IgD-negative memory B cell (primary cell): ENCODE measurements at regions not wholly inside any gene's neighbourhood (a gene's known extent, or its start where the extent isn't known, plus 50 kb on each side); places are given as distances from the start of the nearest gene placed in this dataset.

Experiments used
- H3K27ac Mint-ChIP-seq, 3 donors: one replicate each; pipeline ENCODE4 v1.8.0; 2020 to 2022; ENCODE audit warnings: mild to moderate bottlenecking in 3 of 3, mixed read lengths in 3 of 3, moderate library complexity in 1 of 3
- H3K27me3 Mint-ChIP-seq: one replicate; pipeline ENCODE4 v1.8.0; 2021; ENCODE audit warnings: mixed read lengths
- H3K36me3 Mint-ChIP-seq: one replicate; pipeline ENCODE4 v1.8.0; 2020; ENCODE audit warnings: mild to moderate bottlenecking, mixed read lengths
- H3K4me1 Mint-ChIP-seq, 3 donors: one replicate each; pipeline ENCODE4 v1.8.0; 2020 to 2022; ENCODE audit warnings: mixed read lengths in 3 of 3, mild to moderate bottlenecking in 1 of 3
- H3K4me3 Mint-ChIP-seq, 4 donors: one replicate each; pipeline ENCODE4 v1.8.0; 2020 to 2022; ENCODE audit warnings: mild to moderate bottlenecking in 4 of 4, mixed read lengths in 4 of 4, moderate library complexity in 3 of 4
- H3K9me3 Mint-ChIP-seq, 3 donors: one replicate each; pipeline ENCODE4 v1.8.0; 2020 to 2021; ENCODE audit warnings: mixed read lengths in 3 of 3, mild to moderate bottlenecking in 1 of 3

DNA sequence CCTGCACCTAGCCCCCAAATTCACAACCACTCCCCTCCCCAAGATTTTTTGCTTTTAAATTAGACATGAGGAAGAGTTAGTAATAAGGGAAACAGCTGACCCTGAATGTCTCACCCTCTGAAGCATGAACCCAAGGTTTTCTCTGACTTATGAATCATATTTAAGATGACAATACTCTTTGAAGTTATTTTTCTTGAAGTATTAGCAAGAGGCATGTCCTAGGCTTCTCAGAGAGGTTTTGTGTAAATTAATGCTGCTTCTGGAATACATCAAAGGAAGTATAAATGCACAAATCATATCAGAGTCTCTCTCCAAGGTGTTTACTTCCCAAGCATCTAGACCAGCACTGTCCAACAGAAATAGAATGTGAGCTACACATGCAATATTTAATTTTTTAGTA, 408.1 kb upstream of the MARCKS start:
- H3K9me3 Mint-ChIP-seq, result no peaks in the 10 kb centered on the region
- no peaks in the 10 kb centered on the region for H3K36me3 Mint-ChIP-seq
- H3K27me3 Mint-ChIP-seq, result no peaks in the 10 kb centered on the region
- no peak overlapping the region for H3K27ac Mint-ChIP-seq
- no peak overlapping the region for H3K4me3 Mint-ChIP-seq
- H3K4me1 Mint-ChIP-seq, result no peaks in the 10 kb centered on the region

DNA sequence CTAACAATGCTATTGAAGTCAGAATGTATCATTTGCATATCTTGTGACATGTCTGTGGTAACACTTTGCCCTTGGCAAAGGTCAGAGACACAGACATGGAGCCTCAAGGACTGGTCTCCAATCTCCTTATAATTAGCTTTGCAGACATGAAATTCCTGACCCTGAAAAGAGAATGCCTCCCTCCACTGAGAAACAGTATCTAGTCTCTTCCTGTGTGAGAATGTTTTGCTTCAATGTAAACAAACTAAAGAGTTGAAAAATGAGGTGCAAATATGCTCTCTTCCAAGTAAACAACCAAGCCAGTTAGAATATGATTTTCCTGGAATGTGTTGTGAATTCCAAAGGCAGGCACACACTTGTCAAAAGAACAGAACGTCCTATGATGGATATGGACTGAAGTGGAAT, 407.1 kb upstream of the MARCKS start:
- no peaks in the 10 kb centered on the region for H3K27me3 Mint-ChIP-seq
- H3K27ac Mint-ChIP-seq, result peak overlapping the region in 1 of 3 donors; percentile 35
- H3K4me1 Mint-ChIP-seq, result no peaks in the 10 kb centered on the region
- H3K36me3 Mint-ChIP-seq, result no peaks in the 10 kb centered on the region
- H3K9me3 Mint-ChIP-seq, result no peaks in the 10 kb centered on the region
- no peak overlapping the region for H3K4me3 Mint-ChIP-seq

DNA sequence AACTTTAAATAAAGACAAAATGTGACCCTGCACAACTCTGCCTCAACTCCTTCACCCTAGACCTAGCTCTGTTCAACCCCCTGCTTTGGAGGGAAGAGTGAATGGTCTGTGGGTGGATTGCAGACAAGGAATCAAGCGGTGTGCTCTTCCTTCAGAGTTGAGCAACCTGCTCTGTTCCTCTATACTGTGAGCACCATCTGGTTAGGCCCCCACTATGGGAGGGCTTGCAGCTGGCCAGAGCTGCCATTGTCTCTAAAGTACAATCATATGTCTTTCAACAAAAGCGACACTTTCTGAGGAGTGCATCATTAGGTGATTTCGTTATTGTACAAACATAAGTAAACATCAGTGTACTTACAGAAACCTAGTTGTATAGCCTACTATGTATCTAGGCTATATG, 406.1 kb upstream of the MARCKS start:
- H3K36me3 Mint-ChIP-seq, result no peaks in the 10 kb centered on the region
- no peaks in the 10 kb centered on the region for H3K4me1 Mint-ChIP-seq
- H3K9me3 Mint-ChIP-seq, result no peaks in the 10 kb centered on the region
- H3K27ac Mint-ChIP-seq, result no peak overlapping the region
- H3K4me3 Mint-ChIP-seq, result no peak overlapping the region
- H3K27me3 Mint-ChIP-seq, result no peaks in the 10 kb centered on the region

DNA sequence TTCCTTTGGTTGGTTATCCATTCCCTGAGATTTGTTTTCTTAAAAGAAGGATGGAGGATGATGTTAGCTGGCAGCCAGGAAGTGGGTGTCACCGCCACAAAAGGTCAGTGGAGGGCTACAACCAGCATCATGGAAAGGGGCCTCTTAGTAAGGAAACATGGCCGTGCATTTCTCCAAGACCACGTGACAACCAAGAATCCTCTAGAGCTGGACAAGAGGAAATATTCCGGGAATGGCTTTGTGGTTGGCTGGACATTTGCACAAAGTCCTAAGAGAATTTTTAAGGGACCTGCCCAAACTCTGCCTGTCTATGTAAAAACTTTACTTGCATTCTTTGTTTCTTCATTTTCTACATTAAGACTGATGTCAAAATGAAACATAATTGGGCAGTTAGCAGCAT, 399.9 kb upstream of the MARCKS start:
- Mint-ChIP-seq H3K4me3 (no peak overlapping the region), H3K9me3 (no peaks in the 10 kb centered on the region), H3K36me3 (no peaks in the 10 kb centered on the region), H3K27me3 (no peaks in the 10 kb centered on the region), H3K4me1 (peaks cover 0 to 2% (median 0%) of the 10 kb centered on the region in 3 donors), H3K27ac (no peak overlapping the region)

DNA sequence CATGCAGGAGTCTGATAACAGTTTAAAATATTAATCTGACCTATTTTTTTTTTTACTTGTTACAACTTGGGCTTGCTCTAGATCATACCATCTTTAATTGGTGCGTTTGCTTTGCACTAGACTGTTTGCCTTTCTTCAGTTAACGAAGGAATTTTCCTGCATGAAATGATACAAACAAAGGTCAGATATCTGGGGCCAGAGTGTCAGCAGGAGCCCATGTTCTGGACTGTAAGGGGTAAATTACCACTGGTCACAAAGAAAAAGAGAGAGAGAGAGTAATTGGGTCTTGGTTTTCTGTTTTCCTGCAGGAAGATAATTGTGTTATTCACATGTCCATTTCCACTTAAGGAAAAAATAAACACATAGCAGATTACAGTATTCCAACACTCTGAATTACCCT, 399.4 kb upstream of the MARCKS start:
- Mint-ChIP-seq H3K27ac (no peak overlapping the region), H3K4me3 (no peak overlapping the region), H3K4me1 (peaks cover 0 to 2% (median 0%) of the 10 kb centered on the region in 3 donors), H3K27me3 (no peaks in the 10 kb centered on the region), H3K36me3 (no peaks in the 10 kb centered on the region), H3K9me3 (no peaks in the 10 kb centered on the region)

DNA sequence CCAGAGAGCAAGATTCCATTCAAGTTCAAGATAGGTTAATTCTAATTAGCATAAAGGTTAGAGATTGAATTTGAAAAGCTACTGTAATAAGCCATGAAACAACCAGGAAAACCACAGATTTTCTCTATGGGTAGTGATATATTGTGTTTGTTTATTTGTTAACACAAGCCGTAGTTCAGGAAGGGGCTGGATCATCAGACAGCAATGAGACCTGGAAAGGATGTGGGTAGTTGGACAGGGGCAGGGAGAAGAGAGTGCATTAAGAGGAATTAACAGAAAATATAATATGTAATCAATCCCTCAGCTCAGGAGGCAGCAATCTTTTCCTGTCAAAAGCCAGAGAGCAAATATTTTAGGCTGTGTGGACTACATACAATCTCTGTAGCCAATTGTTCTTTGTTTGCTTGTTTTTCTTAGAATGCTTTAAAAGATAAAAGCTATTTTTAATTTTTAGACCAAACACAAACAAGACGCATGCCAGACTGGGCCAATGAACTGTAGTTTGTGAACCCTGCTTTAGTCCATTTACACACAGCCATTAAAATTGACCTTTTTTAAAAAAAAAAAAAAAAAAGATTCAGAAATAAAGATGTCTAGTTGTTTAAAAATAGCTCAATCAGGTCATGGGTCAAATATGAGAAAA, 398.7 kb upstream of the MARCKS start:
- H3K4me3 Mint-ChIP-seq, result no peak overlapping the region
- no peaks in the 10 kb centered on the region for H3K27me3 Mint-ChIP-seq
- H3K4me1 Mint-ChIP-seq, result peaks cover 0 to 2% (median 0%) of the 10 kb centered on the region in 3 donors
- H3K36me3 Mint-ChIP-seq, result no peaks in the 10 kb centered on the region
- H3K9me3 Mint-ChIP-seq, result no peaks in the 10 kb centered on the region
- no peak overlapping the region for H3K27ac Mint-ChIP-seq

DNA sequence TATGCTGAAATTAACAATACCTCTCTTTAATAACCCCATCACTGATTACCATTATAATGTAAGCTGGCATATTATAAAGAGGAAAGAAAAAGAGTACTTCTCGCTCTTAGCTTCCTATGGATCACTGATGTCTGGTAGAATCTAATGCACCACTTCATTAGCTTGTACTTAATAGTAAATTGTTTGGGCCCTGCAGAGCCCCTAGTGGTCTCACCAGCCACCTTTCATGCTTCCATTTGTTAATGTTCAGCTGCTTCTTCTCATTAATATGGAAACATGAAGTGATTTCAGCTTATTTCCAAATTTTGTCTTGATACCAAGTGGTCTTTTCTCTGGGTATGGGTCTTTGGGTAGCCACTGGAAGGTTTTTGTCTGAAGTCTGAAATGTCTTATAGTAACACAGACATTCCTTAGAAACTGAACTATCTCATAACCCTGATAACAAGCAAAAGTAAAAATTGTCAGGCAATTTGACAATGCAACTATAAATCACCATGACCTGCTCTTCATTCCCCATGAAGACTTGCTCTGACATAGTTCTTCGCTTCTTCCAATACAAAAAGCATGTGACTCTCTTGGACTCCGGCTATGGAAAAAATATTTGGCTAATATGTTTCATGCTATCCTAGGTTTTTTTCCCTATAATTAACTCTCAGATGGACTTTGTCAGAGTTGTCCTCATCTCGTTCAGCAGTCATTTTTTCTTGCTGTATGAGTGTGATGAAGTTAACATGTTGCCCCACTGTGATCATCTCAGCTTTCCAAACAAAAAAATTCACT, 395.8 kb upstream of the MARCKS start:
- no peaks in the 10 kb centered on the region for H3K36me3 Mint-ChIP-seq
- no peaks in the 10 kb centered on the region for H3K9me3 Mint-ChIP-seq
- peaks cover 0 to 3% (median 2%) of the 10 kb centered on the region in 3 donors for H3K4me1 Mint-ChIP-seq
- H3K27ac Mint-ChIP-seq, result no peak overlapping the region
- no peak overlapping the region for H3K4me3 Mint-ChIP-seq
- H3K27me3 Mint-ChIP-seq, result no peaks in the 10 kb centered on the region

DNA sequence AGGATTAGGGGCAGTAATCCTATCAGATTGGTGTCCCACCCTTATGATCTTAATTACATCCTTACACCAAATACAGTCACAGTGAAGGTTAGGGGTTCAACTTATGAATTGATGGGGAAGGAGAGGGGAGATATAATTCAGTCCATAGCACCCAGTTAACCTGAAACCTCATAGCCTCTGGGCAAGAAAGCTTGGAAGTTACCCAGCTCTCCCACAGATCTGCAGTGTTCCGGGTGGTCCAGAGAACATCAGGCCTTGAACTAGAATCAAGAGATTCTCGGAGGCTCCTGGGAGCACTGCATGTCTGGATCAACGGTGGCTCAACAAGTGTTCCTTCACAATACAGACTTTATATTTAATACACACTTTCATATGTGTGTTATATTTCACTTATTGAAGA, 392.6 kb upstream of the MARCKS start:
- peaks cover 0 to 3% (median 0%) of the 10 kb centered on the region in 3 donors for H3K4me1 Mint-ChIP-seq
- peaks cover 2% of the 10 kb centered on the region for H3K36me3 Mint-ChIP-seq
- no peak overlapping the region for H3K27ac Mint-ChIP-seq
- H3K4me3 Mint-ChIP-seq, result no peak overlapping the region
- peaks cover 0 to 2% (median 0%) of the 10 kb centered on the region in 3 donors for H3K9me3 Mint-ChIP-seq
- H3K27me3 Mint-ChIP-seq, result no peaks in the 10 kb centered on the region

DNA sequence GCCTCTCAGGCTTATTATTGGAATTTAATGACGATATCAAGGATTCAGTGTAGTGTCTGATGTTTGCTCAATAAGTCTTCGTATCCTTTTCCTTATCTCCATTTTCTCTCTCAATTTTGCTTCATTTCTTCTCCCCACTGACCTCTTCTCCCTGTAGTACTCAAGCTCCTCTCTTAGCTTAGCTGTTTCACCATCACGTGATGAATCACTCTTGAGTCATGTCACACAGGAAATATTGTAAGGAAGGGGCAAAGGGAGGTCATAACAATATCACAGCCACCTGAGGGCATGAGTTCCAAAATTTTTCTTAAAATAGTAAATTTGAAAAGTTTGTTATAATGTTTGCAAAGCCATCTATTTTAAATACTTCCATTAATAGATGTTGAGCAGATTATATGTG, 392.2 kb upstream of the MARCKS start:
- Mint-ChIP-seq H3K27ac (no peak overlapping the region), H3K36me3 (peaks cover 2% of the 10 kb centered on the region), H3K9me3 (peaks cover 0 to 2% (median 0%) of the 10 kb centered on the region in 3 donors), H3K27me3 (no peaks in the 10 kb centered on the region), H3K4me1 (peaks cover 0 to 3% (median 0%) of the 10 kb centered on the region in 3 donors), H3K4me3 (no peak overlapping the region)

DNA sequence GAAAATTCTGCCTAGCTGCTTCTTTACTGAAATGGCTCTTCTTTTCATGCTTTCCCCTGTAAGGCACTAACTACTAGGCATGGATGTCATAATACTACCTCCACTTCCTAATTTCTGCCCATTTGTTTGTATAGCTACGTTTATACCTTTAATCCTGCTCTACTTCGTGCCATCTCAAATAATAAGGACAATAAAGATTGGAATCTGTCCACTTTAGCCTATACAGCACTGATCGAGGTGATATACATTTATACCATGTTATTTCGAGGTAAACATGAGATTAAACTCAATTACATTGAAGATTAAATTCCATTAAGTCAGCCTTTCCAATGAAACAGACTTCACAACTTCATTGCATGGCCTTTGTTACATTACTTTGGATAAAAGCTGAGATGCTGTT, 390.6 kb upstream of the MARCKS start:
- H3K36me3 Mint-ChIP-seq, result peaks cover 2% of the 10 kb centered on the region
- no peak overlapping the region for H3K27ac Mint-ChIP-seq
- H3K9me3 Mint-ChIP-seq, result peaks cover 0 to 2% (median 0%) of the 10 kb centered on the region in 3 donors
- no peaks in the 10 kb centered on the region for H3K27me3 Mint-ChIP-seq
- peaks cover 0 to 3% (median 1%) of the 10 kb centered on the region in 3 donors for H3K4me1 Mint-ChIP-seq
- H3K4me3 Mint-ChIP-seq, result no peak overlapping the region

DNA sequence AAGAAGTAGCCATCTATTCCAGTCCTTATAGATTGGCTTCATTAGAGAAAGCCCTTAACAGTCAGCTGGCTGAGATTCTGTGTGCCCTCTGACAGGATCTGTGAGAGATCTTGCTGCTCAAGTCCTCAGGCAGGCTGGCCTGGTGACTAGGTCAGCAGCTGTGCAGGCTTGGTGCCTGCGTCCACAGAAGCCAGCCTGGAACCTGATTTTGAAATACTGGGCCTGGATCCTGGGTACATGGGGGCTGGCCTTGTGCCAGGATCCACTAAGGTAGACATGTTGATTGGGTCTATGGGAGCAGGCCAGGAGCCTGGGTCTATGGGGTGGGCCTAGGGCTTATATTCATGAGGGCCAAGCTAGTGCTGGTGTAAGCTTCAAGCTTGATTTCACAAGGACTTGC, 381.8 kb upstream of the MARCKS start:
- H3K4me1 Mint-ChIP-seq, result peaks cover 0 to under 1% (median 0%) of the 10 kb centered on the region in 3 donors

DNA sequence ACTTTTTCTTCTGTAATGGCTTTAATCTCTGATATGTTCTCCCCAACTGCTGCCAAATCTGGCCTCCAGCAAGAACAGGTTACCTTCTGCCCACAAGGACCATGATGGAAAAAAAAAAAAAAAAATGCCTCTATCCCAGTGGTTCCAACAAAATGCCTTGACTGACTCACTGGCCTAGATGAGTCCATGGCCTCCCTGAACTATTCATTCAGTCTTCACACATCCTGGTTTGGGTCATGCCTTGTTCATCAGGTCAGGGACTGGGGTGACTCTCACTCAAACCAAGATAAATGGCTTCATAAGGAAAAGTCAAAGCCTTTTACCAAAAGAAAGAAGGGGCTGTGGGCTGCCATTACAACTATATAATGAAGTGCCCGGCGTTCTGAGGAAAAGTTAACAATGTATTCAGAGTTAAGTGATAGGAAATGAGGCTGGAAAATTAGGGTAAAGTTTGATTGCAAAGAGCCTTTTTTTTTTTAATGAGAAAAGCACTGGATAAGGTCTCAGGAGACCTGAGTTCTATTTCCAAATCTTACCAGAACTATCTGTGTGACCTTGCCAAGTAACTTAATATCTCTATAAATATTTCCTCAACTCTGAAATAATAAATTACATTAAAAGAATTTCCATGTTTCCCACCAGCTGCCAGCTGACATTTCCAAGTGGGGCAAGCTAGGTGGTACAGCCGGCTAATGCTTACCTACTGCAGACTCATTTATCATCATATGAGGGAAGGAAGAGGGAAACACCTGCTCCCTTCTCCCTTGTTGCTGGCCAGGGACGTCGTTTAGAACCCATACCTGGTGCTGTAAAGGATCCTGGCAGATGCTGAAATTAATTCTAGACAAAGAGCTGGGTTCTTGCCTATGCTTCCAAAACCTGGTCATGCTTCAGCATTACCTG, 380.0 kb upstream of the MARCKS start:
- H3K27me3 Mint-ChIP-seq, result no peaks in the 10 kb centered on the region
- no peak overlapping the region for H3K4me3 Mint-ChIP-seq
- H3K36me3 Mint-ChIP-seq, result no peaks in the 10 kb centered on the region
- no peak overlapping the region for H3K27ac Mint-ChIP-seq
- peaks cover 0 to 6% (median 4%) of the 10 kb centered on the region in 3 donors for H3K9me3 Mint-ChIP-seq
- no peaks in the 10 kb centered on the region for H3K4me1 Mint-ChIP-seq

More for the DNA sequence above, 381.8 kb upstream of the MARCKS start:
- no peaks in the 10 kb centered on the region for H3K36me3 Mint-ChIP-seq
- H3K27me3 Mint-ChIP-seq, result no peaks in the 10 kb centered on the region
- no peak overlapping the region for H3K27ac Mint-ChIP-seq
- peaks cover 0 to 6% (median 4%) of the 10 kb centered on the region in 3 donors for H3K9me3 Mint-ChIP-seq
- H3K4me3 Mint-ChIP-seq, result no peak overlapping the region

DNA sequence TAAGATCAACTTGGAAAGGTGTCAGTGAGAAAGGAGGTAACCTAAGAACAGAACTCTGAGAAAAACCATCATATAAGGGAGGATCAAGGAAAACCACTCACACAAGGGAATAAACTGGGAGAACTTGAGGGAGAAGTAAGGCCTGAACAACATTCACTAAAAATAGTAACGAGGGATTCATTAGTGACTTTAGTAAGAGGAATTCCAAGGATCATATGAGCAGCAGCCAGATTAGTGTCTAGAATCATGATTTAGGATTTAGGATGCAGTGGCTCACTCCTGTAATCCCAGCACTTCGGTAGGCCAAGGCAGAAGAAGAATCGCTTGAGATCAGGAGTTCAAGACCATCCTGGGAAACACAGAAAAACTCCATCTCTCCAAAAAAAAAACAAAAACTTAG, 376.5 kb upstream of the MARCKS start:
- Mint-ChIP-seq H3K27ac (no peak overlapping the region), H3K36me3 (no peaks in the 10 kb centered on the region), H3K4me1 (no peaks in the 10 kb centered on the region), H3K27me3 (no peaks in the 10 kb centered on the region), H3K9me3 (peaks cover 0 to 2% (median 0%) of the 10 kb centered on the region in 3 donors), H3K4me3 (no peak overlapping the region)

DNA sequence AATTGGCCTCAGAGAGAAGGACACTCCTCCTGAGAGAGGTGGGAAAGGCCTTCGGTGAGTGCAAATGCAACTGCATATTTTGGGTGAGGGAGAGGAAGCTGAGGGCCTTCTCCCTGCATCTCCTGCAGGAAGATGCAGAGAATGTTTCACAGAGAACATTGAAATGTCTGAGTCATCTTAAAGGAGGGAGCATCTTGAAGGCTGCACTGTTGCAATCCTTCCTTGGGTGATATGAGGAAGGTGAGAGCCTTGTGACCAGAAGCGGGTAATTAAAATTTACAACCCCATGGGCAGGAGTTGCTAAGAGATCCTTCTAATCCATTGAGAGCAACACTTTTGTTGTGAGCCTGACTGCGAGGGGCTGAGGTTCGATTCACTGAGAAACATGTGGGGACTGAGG, 375.7 kb upstream of the MARCKS start:
- H3K27ac Mint-ChIP-seq, result no peak overlapping the region
- H3K36me3 Mint-ChIP-seq, result no peaks in the 10 kb centered on the region

DNA sequence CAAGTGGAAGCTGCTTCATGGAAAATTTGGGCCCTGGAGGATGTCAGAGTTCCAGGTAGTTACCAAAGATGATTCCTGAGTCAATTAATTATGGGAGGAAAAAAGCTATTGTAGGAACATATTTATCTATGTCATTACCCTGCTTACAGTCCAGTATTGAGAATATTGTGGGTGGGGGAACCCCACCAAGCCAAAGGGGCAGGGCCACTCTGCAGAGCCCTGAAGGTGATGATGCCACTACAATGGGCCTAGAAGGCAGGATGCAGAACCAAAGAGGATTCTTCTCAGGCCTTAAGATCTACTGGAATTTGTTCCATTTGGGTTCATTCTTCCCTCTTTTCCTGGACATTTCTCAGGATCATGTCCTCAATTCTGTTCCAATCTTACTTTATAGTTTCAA, 375.2 kb upstream of the MARCKS start:
- H3K27me3 Mint-ChIP-seq, result no peaks in the 10 kb centered on the region
- H3K4me3 Mint-ChIP-seq, result no peak overlapping the region
- H3K36me3 Mint-ChIP-seq, result no peaks in the 10 kb centered on the region
- no peak overlapping the region for H3K27ac Mint-ChIP-seq
- H3K9me3 Mint-ChIP-seq, result peaks cover 0 to 2% (median 0%) of the 10 kb centered on the region in 3 donors
- no peaks in the 10 kb centered on the region for H3K4me1 Mint-ChIP-seq

More for the DNA sequence above, 375.7 kb upstream of the MARCKS start:
- no peaks in the 10 kb centered on the region for H3K27me3 Mint-ChIP-seq
- peaks cover 0 to 2% (median 0%) of the 10 kb centered on the region in 3 donors for H3K9me3 Mint-ChIP-seq
- no peaks in the 10 kb centered on the region for H3K4me1 Mint-ChIP-seq
- H3K4me3 Mint-ChIP-seq, result no peak overlapping the region
